CD4-positive, alpha-beta T cell treated with Interleukin-1 beta for 1 hour (primary cell): ENCODE measurements at regions not wholly inside any gene's neighbourhood (a gene's known extent, or its start where the extent isn't known, plus 50 kb on each side); places are given as distances from the start of the nearest gene placed in this dataset.

Experiments used
- DNase-seq, 2 donors: peaks; one replicate each; pipeline ENCODE4 v3.0.0-alpha.2; 2020 to 2022

DNA sequence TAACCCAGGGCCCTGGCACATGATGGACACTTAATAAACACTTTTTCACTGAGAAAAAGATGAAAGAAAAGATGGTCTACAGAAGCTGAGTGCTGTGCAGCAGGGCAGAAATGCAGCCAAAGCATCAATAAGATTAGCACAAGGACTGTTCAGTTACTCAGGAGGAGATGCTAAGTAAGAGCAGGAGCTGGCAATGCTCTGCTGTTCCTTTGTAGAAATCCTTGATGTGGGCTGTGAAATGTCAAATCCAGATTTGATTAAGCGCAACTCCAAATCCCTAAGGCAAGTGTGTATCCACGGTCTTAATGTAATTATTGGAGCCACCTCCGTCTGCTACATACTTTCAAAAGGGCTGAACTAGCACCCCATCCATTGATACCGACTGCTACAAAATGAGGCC lies 151.8 kb upstream of the BTG1 start:
- no peak for DNase-seq

DNA sequence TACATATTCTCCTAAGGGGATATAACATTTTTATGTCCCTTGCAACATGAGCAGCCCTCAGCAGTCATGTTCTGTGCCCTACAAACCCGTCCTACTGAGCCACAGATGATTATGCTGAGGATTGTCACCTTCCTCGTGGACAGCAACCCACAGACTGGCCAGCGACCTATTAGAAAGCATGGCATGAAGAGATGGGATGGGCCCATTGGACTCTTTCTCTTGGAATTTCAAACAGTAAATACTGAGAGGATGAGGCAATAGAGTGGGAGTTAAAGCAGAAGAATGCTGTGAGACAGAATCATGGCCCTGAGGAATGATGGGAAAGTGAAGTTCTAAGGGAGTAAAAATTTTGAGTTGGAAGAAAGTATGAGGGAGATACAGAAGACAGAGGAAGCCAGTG lies 149.9 kb upstream of the BTG1 start:
- DNase-seq, result no peak

DNA sequence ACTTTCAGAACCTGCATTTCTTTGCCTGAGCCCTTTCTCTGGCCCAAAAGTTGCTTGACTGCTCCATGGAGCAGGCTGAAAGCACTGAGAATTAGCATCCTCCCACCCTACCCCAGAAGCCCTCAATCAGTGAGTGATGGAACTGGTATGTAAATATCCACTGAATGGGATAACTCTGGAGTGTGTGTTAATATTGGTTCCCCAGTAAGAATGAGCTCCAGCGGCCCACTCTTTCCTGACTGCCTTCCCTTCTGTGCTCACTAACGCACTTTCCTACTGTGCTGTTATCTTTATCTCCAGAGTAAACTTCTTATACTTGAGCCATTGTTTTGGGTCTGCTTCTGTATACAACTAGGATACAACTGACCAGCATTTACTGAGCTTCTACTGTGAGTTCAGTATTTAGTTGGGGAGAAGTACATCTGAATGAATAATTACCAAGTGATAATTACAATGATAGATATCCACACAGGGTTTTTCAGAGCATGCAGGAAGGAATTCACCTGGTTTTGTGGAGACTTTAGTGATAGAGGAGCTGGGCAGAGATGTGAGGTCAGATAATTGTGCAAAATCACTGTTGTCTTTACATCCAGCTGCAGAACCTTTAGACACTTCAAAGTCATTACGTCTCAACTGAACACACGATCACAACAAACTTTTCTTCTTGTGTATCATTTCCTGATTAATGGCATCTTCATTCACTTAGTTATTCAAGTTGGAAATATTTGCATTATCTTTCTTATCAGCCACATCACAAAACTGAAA lies 149.2 kb upstream of the BTG1 start:
- DNase-seq, result no peak

DNA sequence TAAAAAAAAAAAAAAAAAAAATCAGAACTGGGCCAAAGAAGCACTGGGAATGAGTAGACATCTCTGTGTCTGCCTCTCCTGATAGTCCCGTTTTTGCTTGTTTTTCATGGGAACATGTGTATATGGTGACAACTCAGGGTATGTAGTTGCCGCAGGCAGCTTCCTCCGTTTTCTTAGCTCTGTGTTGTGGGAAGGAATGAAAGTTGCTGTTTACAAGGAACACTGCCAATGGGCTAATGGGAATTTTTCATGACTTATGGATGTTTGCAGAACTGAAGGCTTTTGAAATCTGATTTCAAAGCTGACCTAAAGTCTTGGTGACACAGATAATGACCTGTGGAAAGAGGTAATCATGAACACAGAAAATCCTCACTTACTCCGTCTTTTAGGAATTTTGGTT lies 146.4 kb upstream of the BTG1 start:
- DNase-seq, result no peak

- DNase-seq, result no peak
Observed at GRCh38 chr12:92290886-92291285, 145.2 kb upstream of the BTG1 start.

DNA sequence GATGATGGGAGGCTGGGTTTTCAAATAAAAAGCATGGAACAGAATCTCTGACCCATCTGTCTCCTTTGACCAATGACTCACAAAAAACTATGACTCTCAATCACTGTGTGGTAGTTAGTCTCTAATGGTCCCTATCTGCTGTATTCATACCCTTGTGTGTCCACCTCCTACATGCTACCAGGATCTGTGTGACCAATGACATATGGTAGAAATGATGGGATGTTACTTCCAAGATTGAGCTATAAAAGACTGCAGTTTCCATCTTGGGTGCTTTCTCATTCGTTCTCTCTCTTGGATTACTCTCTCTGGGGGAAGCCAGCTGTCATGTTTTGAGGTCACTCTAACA lies 144.7 kb upstream of the BTG1 start:
- DNase-seq, result no peak

DNA sequence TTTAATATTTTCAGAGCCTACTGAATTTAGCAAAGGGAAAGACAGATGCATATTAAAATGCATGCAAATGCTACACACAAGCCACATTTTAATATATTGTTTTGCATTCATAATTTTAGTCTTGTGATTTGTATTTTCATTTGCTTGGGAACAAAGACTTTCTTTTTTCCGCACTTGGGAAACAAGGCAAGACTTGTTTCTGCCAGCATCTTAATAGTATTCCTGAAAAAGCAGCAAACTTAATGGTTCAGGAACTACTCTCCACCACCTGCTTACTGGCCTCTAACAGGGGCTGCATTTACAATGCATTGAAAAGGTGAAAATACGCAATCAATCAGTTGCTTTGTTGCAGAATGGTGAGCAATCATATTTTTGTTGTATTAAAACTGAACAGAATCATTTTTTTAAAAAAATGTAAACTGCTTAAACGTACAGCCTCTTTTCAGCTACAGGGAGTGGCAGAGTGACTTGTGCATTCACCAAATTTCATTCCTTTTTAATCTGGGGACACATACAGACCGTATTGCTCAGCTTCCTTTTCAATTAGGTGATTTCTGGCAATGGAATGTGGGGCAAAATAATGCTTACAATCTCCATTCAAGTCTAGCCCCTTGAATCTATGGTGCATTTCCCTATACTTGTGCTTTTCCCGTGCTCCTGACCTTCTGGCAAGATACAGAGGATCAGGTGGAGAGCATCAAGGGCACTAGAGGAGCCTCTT lies 144.1 kb upstream of the BTG1 start:
- no peak for DNase-seq

DNA sequence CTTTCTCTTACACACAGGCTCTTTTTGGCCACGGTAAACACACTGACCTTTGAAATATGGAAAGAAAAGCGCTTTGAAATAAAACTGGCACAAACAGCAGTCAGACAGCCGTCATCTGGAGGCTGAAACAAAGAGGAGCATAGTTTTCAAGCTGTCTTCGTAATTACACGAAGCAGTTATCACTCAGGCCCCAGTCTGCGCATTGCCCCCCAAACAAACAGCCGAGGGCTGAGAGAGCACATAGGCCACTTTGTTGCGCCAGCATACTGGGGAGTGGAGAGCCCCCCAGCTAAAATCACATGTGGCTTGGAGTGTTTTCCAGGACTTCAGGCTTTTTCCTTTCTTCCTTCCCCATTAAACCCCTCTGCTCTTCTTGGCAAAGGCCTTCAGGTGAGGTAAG lies 142.9 kb upstream of the BTG1 start:
- no peak for DNase-seq

- no peak for DNase-seq
Observed at GRCh38 chr12:92278378-92278828, 132.8 kb upstream of the BTG1 start.

DNA sequence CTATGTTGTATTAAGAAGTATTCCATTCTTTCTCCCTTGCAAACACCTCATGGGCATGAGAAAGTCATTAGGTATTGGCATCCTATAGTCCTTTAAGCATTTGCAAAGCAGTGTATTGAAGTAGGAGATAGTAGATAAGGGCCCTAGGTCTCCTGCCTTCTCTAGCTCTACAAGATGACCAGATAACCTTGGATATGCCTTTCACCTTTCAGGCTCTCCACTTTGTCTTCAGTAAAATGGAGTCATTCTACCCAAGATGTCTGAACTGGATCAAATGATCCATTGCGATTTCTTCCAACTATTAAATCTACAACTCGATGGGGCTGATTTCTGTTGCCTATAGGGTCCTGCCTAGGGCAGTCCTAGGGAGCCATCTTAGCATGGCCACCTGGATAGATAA lies 132.1 kb upstream of the BTG1 start:
- DNase-seq, result no peak

DNA sequence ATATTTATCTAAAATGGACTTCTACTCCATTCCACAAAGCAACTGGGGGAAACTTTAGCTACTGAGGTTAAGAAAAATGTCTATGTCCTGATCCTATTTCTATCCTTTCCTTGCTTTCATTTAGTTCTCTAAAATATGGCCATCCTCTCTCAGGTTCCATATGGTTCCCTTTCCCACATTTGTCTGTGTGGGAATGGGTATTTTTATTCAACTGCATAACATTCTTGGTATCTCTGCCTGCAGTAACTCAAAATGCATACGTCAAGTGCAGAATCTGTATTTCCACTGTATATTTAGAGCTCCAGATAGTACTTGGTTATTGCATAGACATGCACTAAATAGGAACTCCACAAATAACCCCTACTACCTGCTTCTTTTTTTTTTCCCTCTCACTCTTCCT lies 130.6 kb upstream of the BTG1 start:
- DNase-seq, result no peak

- no peak for DNase-seq
Observed at GRCh38 chr12:92275443-92276154, 130.0 kb upstream of the BTG1 start.

- DNase-seq, result no peak
Observed at GRCh38 chr12:92273076-92273475, 127.4 kb upstream of the BTG1 start.

DNA sequence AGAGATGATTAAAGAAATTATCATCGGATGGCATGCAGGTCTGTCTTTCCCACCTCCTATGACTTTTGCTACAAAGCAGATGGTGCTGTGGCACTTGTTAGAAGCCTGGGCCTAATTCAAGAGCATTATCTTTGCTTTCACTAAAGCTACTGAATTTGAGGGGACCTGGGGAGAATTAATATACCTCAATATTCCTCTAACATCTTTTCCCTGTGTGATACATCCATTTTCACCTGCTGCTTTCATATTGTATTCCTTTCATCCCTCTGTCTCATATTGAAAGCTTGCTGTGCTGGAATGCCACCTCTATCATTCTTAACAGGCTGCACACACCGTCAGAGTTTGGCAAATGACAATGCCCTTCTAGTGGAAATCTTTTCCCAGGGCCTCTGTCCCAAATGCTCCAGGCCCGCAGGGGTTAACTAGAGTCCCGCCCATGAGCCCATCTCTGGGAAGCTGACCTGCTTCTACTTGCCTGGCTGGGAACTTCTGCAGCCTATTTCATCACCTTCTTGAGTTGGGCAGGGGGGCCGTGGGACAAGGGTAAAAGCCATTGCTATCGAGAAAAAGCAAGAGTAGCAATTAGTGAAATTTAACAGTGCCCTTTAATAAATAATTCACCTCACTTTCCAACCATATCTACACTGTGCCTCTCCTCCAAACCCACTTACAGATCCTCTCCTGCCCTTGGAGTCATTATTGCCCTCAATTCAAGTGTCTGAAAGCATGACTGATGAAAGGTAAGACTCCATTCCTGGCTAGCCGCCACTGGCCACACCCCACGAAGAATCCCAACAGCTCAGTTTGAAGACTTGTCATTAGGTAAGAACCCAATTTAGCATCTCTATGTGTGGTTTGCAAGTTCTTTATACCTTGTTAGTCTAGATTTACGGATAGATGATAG lies 126.7 kb upstream of the BTG1 start:
- DNase-seq, result no peak

DNA sequence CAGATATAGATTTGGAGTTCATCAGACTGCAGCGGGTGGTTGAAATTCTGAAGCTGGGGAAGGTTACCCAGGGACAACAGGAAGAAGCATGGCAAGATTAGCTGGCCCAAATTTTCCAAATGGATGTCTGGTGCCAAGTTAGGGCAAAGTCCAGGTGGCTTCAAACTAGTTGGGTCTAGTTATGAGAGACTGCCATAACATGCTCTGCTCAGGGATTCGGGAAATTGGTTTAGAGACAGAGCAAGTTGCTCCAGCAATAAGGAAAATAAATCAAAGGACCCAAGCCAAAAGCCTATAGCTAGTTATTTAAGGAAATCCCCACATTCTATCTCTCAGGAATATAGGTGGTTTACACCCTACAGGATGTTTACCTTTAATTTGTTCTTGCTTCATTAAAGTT lies 125.7 kb upstream of the BTG1 start:
- DNase-seq, result no peak

GRCh38 chr12:92270521-92270920 lies 124.9 kb upstream of the BTG1 start:
- DNase-seq, result no peak

- DNase-seq, result no peak
Observed at GRCh38 chr12:92268946-92269345, 123.3 kb upstream of the BTG1 start.

GRCh38 chr12:92261692-92262091 lies 116.0 kb upstream of the BTG1 start:
- DNase-seq, result no peak

GRCh38 chr12:92261071-92261470 lies 115.4 kb upstream of the BTG1 start:
- no peak for DNase-seq

- no peak for DNase-seq
Observed at GRCh38 chr12:92259696-92260251, 114.1 kb upstream of the BTG1 start.

GRCh38 chr12:92259291-92259690 lies 113.6 kb upstream of the BTG1 start:
- no peak for DNase-seq

DNA sequence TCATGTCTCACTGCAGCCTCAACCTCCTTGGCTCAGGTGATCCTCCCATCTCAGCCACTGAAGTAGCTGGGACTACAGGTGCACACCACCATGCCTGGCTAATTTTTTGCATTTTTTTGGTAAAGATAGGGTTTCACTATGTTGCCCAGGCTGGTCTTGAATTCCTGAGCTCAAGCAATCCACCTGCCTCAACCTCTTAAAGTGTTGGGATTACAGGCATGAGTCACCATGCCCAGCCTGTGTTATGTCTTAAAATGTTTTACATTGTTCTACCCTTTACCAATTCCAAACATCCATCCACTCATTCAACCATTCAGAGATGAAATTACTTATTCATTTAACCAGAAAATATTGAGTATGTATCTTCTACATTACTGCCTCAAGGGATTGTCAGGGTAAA lies 111.6 kb upstream of the BTG1 start:
- DNase-seq, result no peak

GRCh38 chr12:92255741-92256140 lies 110.1 kb upstream of the BTG1 start:
- DNase-seq, result no peak
